ENCODE measurements at regions not wholly inside any gene's neighbourhood (a gene's known extent, or its start where the extent isn't known, plus 50 kb on each side); places are given as distances from the start of the nearest gene placed in this dataset.

DNA sequence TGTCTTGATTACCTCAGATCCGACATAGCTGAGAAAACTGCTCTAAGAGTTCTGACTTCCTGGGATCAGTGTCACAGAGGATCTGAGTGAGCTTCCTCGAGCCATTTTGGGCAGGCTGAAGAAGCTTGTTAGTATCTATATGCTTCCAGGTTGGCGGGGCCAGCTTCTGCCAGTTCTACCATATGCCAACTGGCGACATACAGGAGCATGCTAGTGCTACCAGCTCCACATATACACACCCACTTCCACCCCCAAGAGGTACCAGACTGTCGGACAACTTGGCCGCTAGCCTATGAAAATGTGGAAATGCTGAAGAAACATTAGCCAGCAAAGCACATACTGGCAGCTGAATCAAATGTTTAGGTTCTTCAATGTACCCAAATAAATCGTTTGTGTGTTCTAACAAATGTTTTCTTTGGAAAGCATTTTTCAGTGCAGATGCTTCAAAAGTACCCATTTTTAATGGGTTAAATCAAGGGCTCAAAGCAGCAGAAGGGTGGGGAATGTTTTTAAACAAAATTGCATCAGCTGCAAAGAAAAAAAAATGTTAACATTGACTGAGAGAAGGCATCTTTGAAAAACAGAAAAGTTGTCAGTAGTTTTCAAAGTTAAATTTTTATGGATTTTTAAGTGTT lies 163.7 kb downstream of the KLF12 start:
- DNase-seq: peak in 2 of 56 donors; percentile 0 to 9

DNA sequence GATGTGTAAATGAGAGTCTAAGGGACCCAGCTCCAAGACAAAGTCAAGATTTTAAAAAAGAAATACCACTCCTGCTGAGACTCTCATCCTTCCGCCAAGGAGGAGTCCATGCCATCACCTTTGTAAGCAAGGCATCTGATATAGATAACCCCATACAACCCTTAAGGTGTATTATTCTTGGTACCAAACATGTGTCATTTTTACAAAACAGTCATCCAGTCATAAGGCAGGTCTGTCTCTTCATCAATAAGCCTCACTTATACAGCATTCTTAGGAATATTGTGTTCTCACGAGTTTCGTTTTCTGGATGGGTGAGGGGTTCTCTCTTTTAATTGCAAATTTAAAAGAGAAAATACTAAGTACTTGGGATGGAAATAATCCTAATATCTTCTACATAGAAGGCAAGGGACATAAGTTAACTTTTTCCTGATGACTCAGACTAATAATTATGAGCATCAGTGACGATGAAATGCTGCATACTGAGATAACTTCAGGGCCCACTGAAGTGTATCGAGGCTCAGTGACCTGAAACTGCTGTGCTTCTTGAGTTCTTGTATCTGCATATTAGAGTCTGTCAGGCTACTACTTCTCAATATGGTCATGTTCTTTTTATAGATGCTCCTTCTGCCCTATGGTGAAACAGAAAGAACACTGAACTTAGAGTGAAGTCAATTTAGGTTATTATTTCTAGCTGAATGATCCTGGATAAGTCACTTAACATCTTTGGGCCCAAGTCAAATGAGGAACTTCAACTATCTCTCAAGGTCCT lies 166.6 kb downstream of the KLF12 start:
- DNase-seq: no peak

DNA sequence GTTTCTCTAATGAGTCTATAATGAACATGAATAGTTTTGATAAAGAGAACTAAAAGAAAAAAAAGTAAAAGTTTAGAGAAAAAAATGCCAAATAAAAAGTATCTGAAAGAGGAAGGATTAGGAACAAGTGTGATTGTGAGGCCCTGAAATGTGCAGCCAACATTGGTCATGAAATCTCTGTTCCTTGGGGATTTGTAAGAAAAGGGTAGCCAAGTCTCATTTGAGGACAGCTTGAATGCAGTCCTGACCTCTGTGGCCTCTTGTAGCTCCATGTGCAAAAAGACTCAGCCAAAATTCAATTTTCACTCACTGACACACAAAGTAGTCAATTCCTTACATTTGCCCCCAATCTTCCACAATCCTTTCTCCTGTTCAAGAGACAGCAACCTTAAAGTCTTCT lies 167.9 kb downstream of the KLF12 start:
- DNase-seq: peak in 1 of 56 donors; percentile 3

DNA sequence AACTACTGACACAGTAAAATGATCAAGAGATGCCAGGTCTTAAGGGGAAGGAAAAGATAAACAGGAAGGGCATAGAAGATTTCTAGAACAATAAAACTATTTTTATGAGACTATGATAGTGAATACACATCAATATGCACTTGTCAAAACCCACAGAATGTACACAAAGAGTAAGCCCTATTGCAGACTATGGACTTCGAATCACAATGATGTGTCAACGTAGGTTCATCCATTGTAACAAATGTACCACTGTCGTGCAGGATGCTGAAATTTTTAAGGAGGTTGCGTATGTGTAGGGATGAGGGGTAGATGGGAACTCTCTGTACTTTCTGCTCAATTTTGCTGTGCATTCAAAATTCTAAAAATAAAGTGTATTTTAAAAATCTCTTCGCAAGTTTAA lies 171.9 kb downstream of the KLF12 start:
- no peak for DNase-seq

DNA sequence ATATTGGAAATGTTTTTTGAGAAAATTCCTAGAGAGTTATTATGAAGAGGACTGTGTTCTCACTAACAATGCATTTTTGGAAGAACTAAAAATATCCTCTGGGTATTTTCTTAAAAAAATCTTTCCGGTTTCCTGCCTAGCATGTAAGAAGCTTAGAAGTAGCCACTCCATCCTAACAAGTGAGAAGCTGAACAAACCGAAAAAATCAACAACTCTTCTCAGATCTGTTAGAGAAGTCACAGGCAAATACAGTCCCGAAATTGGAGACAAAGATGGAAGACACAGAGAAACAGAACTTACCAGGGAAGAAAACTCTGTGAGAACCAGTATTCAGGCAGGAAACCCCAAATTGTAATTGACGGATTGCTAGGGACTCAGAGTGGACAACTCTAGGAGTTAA lies 173.0 kb downstream of the KLF12 start:
- no peak for DNase-seq

DNA sequence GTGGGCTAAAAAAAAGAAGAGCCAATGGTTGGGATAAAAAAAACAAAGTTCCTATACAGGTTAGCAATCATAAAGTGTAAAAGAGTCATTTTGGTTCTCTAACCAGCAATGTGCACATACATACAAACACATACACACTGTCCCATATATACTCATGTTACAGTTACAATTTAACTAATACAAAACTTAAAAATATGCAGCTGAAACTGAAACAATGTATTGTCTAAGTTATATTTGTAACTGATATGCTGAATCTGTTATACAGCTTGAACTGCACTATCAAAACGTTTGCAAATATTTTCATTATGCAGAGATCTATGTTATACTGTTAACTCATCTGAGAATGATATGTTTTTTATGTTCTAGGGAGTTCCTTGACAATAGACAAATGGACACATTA lies 173.7 kb downstream of the KLF12 start:
- DNase-seq: no peak

DNA sequence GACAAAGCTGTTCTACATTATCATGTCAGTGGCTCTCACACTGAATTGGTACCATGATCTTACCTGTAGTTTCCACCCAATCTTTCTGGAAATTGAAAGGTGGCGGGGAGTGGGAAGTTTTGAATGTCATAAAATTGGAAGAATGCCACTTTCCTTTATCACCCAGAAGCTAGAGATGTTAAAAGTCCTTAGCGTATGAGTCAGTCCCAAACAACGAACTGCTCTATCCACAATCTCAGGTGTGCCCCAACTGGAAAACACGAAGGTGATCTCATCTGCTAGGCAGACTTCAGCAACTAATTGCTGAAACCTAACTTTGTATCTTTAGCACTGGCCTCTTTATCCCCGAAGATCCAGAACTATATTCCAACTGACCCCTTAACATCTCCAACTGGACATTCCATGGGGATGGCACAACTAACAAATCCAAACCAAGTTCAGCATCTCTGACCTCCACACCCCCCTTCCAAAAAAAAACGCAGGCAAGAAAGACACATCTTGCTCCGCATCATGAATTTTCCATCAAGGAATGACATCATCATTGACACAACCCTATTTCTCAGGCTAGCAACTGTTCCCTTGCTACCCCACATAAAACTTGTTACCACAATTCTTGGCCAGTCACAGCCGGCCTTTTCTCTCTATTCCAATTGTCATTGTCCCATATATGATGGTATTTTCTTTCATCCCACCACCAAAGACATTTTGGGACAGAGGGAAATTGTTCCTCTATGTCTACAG lies 175.4 kb downstream of the KLF12 start:
- DNase-seq: no peak

DNA sequence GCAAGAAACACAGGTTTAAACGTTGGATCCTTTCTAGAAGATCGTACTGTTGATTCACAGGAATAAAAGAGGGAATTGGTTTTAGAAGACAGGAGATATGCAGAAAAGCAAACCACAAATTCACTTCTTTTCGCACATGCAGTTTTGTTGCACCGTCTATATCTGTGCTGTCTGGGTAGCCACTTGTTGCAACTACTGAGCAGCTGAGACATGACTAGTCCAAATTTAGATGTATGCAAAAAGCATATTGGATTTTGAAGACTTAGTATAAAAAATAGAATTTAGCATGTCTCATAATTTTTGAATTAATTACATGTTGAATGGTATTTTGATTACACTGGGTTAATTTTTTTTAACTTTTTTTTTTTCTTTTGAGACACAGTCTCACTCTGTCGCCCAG lies 176.3 kb downstream of the KLF12 start:
- no peak for DNase-seq

DNA sequence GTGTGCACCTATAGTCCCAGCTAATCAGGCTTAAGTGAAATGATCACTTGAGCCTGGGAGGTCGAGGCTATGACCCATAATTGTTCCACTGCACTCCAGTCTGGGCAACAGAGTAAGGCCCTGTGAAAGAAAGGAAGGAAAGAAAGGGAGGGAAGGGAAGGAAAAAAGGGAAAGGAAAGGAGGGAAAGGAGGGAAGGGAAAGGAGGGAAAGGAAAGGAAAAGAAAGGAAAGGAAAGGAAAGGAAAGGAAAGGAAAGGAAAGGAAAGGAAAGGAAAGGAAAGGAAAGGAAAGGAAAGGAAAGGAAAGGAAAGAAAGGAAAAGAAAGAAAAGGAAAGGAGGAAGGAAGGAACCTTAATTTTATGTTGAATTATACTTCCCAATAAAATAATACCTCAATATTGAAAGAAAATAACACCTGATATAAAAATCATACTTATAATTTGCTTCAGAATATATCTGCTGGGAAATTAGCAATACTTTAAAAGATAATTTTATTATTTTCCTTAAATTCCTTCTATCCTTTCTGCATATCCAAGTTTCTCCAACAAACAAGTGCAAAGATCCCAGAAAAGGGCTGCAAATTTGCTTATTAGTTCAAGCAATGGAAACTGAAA lies 177.3 kb downstream of the KLF12 start:
- no peak for DNase-seq

DNA sequence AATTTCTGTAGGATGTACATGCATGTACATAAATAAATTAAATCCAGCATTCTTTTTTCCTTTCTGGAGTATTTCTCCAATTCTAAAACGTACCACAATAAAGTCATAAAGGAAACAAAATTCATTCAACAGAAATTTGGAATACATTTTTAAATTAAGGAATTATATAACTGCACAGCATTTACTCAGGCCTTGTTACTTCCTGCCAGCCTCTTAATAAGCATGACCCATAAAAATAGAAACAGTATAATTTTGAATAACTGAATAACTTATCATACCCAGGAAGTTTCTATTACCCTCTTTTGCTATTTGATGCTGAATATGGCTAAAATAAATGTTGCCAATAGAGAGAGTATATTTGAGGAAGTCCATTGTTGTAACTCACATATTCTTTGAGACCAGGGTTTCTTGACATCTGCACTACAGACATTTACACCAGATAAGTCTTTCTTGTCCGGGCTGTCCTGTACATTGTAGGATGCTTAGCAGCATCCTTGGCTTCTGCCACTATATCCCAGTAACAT lies 178.2 kb downstream of the KLF12 start:
- DNase-seq: no peak

DNA sequence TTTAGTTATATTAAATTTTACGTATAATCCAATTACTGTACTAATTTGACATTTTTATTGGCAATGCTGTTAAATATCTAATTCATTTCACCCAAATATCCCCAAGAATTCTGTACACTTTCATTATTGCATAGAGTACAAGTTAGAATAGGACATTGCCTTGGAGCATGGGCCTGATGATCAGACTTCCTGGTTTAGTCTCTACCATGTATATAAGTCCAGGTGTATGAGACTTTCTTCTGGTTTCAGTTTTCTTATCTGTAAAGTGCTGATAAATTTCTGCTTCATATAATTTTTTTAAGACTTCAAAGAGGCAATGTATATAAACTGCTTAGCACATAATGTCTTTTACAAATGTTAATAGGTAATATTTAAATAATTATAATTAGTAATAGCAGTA lies 179.4 kb downstream of the KLF12 start:
- DNase-seq: no peak

DNA sequence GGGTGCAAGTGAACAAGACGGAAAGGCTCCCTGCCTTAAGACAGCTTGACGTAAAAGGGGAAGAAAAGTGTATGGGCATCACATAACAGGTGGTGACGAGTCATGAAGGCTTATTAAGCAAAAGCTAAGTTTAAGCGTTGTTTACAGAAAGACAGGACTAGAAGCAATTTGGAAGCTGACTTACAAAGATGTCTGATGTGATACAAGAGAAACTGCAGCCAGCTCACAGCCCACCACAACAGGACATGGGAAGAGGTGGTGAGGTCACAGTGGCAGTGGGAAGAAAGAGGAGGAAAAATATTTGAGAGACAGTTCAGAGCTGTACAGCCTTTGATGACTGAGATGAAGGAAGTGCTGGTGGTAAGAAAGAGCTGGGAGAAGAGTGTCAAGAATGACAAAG lies 181.6 kb downstream of the KLF12 start:
- no peak for DNase-seq

DNA sequence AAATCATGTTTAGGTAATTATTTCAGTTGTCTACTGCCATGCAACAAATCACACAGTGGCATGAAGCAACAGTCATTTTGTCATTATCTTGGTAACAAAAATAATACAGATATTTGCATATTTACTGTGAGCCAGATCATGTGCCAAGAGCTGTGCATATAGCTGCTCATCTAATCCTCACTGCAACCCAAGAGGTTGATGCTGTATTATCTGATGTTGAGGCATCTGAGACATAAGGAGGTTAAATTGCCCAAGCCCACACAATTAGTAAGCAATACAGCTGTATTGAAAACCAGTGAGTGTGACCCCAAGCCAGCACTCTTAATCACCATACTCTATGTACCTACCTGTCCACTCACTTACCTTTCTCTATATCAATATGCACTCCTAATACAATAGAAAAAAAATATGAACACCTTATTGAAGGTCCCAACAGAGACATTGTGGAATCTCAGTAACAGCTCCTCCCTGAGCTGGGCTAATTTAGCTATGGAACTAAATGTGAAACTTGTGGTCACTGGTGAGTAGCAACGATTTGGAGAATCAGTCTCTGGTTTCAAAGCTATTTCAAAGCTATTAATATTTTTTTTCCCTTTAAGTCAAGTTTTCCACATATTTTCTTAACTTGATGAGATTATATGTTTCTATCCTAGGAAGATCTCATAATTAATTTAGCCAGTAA lies 185.2 kb downstream of the KLF12 start:
- DNase-seq: no peak

DNA sequence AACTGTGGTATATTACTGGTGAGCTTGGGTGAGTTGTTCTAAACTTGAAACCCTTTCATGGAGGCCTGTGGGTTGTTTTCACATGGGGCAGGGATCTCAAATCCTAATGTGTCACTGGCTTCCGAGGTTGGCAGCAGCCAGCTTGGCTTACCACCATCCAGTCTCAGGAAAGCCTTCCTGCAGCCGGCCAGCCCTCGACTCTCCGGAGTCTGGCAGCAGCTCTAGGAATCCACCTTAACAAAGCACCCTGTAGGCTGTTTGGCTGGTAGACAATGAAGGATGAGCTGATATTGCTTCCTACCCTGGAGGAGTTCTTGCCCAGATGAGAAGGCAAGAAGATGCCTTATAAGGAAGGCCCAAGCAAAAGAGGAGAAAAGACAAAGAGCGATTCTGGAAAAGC lies 188.3 kb downstream of the KLF12 start:
- peak in 20 of 56 donors; percentile 1 to 44 (median 9) for DNase-seq

DNA sequence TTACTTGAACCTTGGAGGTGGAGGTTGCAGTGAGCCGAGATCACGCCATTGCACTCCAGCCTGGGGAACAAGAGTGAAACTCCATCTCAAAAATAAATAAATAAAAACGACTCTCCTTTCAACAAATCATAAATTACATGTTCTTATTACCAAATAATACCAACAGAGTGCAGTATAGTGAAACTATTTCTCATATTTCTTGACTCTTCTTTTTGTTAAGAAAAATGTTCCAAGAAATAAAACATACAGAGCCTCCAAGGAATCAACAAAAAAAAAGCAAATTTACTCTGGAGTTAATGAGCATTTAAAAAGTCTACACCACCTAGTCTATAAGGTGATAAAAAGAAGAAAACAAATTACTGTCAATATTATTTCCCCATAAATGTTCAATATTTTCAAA lies 188.8 kb downstream of the KLF12 start:
- no peak for DNase-seq

DNA sequence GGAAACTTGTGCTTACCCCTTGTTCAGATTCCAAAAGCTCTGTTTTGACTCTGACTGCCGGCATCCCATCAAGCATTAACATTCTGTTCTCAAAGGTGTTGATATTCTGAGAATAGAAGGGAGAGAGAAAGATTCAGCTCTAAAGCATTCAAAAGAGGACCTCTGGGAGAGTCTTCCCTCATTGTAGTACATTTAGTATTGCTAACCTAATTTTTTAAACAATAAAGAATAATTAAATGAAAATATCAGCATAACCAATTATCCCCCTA lies 190.3 kb downstream of the KLF12 start:
- no peak for DNase-seq

DNA sequence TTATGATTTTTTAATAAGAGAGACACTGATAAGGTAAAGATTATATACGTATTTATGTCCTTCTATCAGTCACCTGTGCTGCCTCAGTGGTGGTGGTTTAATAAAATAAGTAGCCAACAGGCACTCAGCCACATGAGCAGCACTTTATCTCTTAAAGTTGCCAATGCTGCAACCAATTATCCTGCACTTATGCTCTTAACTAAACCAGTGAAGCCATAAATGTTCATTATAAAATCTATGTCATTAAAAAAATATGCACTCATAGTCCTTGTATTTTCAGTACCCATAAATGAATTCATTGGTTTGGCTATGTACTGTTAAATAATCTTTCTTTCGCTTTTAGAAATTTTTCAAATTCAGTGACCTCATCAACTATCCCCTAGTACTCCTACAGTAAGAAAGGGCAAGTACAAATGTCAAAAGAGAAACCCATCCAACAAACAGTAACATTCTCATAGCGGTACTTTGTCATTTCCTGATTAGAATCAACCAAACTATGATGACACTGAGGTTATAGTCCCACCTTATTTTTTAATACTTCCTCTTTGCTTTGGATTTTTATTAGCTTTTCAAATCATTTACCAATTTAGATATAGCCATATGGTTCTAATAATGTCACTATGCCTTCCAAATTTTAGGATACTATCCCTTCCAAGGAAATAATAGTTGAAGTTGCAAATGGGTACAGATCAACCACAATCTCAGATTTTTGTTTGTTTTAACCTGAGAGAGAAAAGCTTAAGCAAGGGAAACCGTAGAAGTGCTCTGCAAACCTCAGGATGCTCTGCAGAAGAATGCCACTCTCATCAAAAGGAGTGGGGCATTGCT lies 190.9 kb downstream of the KLF12 start:
- no peak for DNase-seq

DNA sequence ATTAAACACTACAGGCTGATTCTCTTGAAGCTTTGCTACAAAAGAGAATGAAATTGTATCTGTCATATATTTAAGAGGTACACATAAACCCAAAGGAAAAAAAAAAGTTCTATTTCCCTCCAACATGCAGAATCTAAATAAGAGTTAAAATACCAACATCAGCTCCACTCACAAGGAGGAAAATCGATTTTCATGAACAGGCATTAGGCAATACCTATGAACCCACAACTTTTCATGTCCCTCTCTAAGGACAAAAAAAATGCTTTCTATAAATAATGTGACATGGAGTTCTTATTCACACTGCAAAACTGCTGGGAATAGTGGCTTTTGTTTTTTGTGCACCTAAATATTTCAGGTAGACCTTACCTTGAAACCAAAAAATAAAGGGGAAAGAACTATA lies 192.5 kb downstream of the KLF12 start:
- DNase-seq: no peak

DNA sequence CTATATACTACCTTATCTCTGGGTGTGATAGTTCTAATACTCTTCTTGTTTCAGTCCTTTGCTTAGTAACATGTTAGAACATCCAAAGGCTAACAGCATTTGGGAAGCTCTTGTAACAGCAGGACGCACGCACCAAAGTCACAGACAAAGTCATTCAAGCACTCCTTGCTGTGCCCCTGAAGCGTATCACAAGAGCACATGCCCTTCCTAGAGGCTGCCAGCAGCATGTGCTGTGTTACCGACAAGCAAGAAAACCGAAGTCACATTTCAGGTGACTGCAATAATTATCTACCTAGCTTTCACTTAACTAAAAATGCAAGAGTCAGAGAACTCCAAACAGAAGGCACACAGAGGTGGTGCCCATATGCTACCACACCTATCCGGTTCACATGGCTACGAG lies 194.1 kb downstream of the KLF12 start:
- DNase-seq: no peak

DNA sequence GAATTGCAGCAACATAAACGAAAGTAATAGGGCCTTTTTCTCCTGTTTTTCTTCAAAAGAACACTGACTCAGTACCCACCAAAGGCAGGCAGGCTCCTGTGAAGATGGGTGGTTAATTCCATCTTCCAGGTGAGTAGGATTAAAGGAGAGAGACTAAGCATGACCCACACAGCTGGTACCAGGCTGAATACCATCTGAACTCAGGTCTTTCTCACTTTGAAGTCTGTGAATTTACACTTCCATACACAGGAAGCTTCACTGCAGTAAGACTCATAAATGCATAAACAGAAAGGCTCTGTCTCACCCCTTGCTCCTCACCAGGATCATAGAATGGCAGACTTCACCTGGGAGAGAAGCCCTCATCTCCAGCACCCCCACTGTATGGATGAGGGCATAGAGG lies 194.6 kb downstream of the KLF12 start:
- no peak for DNase-seq

DNA sequence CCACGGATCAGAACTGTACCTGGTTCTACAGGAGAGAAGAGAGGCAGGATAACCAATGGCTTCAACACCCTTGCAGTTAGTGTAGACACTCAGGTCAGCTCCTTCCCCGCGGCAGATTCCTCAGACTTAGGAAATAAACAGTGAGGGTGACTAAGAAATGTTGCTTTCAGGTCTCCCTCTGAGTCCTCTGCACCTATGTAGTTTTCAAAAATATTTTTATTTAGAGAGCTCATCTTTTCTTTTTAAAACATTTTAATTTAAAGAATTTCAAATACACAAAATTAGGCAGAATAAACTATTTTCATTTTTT lies 195.2 kb downstream of the KLF12 start:
- DNase-seq: no peak
